Mesenchymal stem cell (in vitro differentiated cells and primary cell): ENCODE measurements at regions not wholly inside any gene's neighbourhood (a gene's known extent, or its start where the extent isn't known, plus 50 kb on each side); places are given as distances from the start of the nearest gene placed in this dataset.

Source experiments
- DNase-seq: peaks from one replicate; pipeline ENCODE4 v3.0.0-alpha.2; 2013
- H2AFZ ChIP-seq: one replicate; pipeline ENCODE4 v1.6.1; 2013; ENCODE audit warnings: low read depth, mild to moderate bottlenecking, control low read depth, inconsistent platforms, low read length, moderate library complexity
- H2AK5ac ChIP-seq: 2 replicates; pipeline ENCODE4 v1.6.1; 2013; ENCODE audit warnings: low read length, moderate library complexity, mild to moderate bottlenecking, inconsistent platforms; ENCODE audit not compliant: severe bottlenecking
- H2BK120ac ChIP-seq: one replicate; pipeline ENCODE4 v1.6.1; 2013; ENCODE audit warnings: low read depth, mild to moderate bottlenecking, inconsistent platforms, low read length, moderate library complexity
- H2BK12ac ChIP-seq, 2 experiments: one replicate each; pipeline ENCODE4 v1.6.1; 2013; ENCODE audit warnings: inconsistent platforms in 2 of 2, low read length in 2 of 2, mild to moderate bottlenecking in 2 of 2, moderate library complexity in 2 of 2, control low read depth in 1 of 2
- H2BK15ac ChIP-seq: one replicate; pipeline ENCODE4 v1.6.1; 2013; ENCODE audit warnings: mild to moderate bottlenecking, low read depth, inconsistent platforms; ENCODE audit not compliant: poor library complexity, severe bottlenecking
- H2BK5ac ChIP-seq: 2 replicates; pipeline ENCODE4 v1.6.1; 2013; ENCODE audit warnings: low read depth, mild to moderate bottlenecking, low read length, control low read depth, inconsistent platforms; ENCODE audit not compliant: poor library complexity, severe bottlenecking
- H3K14ac ChIP-seq, 2 experiments: one replicate each; pipeline ENCODE4 v1.6.1; 2013; ENCODE audit warnings: inconsistent platforms in 2 of 2, low read length in 2 of 2, control low read depth in 1 of 2, mild to moderate bottlenecking in 1 of 2, moderate library complexity in 1 of 2
- H3K18ac ChIP-seq, 2 experiments: one replicate each; pipeline ENCODE4 v1.6.1; 2013; ENCODE audit warnings: inconsistent platforms in 2 of 2, low read length in 2 of 2, control low read depth in 1 of 2, low read depth in 1 of 2, mild to moderate bottlenecking in 1 of 2
- H3K23ac ChIP-seq, 2 experiments: one replicate each; pipeline ENCODE4 v1.6.1; 2013; ENCODE audit warnings: inconsistent platforms in 2 of 2, low read length in 2 of 2, mild to moderate bottlenecking in 2 of 2, moderate library complexity in 2 of 2, control low read depth in 1 of 2
- H3K27ac ChIP-seq: 2 replicates; pipeline ENCODE4 v1.5.1; 2013; ENCODE audit warnings: mild to moderate bottlenecking, moderate library complexity, low read length, control low read depth, inconsistent platforms; ENCODE audit not compliant: poor library complexity, severe bottlenecking
- H3K27me3 ChIP-seq, 2 experiments: 2 replicates each; pipeline versions ENCODE4 v1.6.1 to v1.7.0; 2013; ENCODE audit warnings: low read length in 2 of 2, mild to moderate bottlenecking in 2 of 2, moderate library complexity in 2 of 2, control low read depth in 1 of 2, inconsistent platforms in 1 of 2; ENCODE audit not compliant: control insufficient read depth in 1 of 2, insufficient read depth in 1 of 2
- H3K36me3 ChIP-seq, 2 experiments: 2 replicates each; pipeline versions ENCODE4 v1.6.1 to v1.7.0; 2013; ENCODE audit warnings: low read length in 2 of 2, control low read depth in 1 of 2, inconsistent platforms in 1 of 2, low read depth in 1 of 2, mild to moderate bottlenecking in 1 of 2; ENCODE audit not compliant: insufficient read depth in 2 of 2, control insufficient read depth in 1 of 2
- H3K4ac ChIP-seq, 2 experiments: one replicate each; pipeline ENCODE4 v1.6.1; 2013; ENCODE audit warnings: inconsistent platforms in 2 of 2, low read length in 2 of 2, mild to moderate bottlenecking in 2 of 2, moderate library complexity in 2 of 2, control low read depth in 1 of 2, low read depth in 1 of 2
- H3K4me1 ChIP-seq: 2 replicates; pipeline ENCODE4 v1.6.1; 2013; ENCODE audit warnings: low read depth, low read length, control low read depth; ENCODE audit not compliant: control insufficient read depth, insufficient read depth
- H3K4me2 ChIP-seq: 2 replicates; pipeline ENCODE4 v1.6.1; 2013; ENCODE audit warnings: low read length, mild to moderate bottlenecking, inconsistent platforms; ENCODE audit not compliant: poor library complexity, severe bottlenecking
- H3K4me3 ChIP-seq, 2 experiments: 2 replicates each; pipeline versions ENCODE4 v1.5.1 to v1.7.0; 2013; ENCODE audit warnings: low read length in 2 of 2, mild to moderate bottlenecking in 2 of 2, control low read depth in 1 of 2, low read depth in 1 of 2; ENCODE audit not compliant: insufficient read depth in 1 of 2
- H3K79me1 ChIP-seq: replicated peaks from 2 replicates; pipeline ENCODE4 v1.6.1; 2013; ENCODE audit warnings: mild to moderate bottlenecking, control low read depth, low read length, inconsistent platforms; ENCODE audit not compliant: poor library complexity, severe bottlenecking
- H3K9ac ChIP-seq: 2 replicates; pipeline ENCODE4 v1.7.0; 2013; ENCODE audit warnings: mild to moderate bottlenecking, low read length, moderate library complexity
- H3K9me3 ChIP-seq: 2 replicates; pipeline ENCODE4 v1.7.0; 2013; ENCODE audit warnings: mild to moderate bottlenecking, low read length; ENCODE audit not compliant: control insufficient read depth
- H4K8ac ChIP-seq: one replicate; pipeline ENCODE4 v1.6.1; 2013; ENCODE audit warnings: inconsistent platforms, mild to moderate bottlenecking, low read length, moderate library complexity
- H4K91ac ChIP-seq: one replicate; pipeline ENCODE4 v1.6.1; 2013; ENCODE audit warnings: mild to moderate bottlenecking, low read length, inconsistent platforms
- WGBS: methylation state at CpG from one replicate; pipeline ENCODE4 v1.1.7; 2013; ENCODE audit warnings: mixed read lengths; 5-methylcytosine and 5-hydroxymethylcytosine counted together

- no peak overlapping the region for H3K9ac ChIP-seq
- no peak overlapping the region for H2BK120ac ChIP-seq
- no peak overlapping the region for H2AK5ac ChIP-seq
- no peak overlapping the region for H4K91ac ChIP-seq
- no peaks in the 10 kb centered on the region for H3K36me3 ChIP-seq
- H3K4me3 ChIP-seq: no peak overlapping the region
- no peak overlapping the region for H2BK5ac ChIP-seq
- H3K79me1 ChIP-seq: no peaks in the 10 kb centered on the region
- H3K27me3 ChIP-seq: no peaks in the 10 kb centered on the region
- WGBS: 75% methylated on average over 3 of the region's 4 CpGs
- no peak overlapping the region for H2BK12ac ChIP-seq
- H3K18ac ChIP-seq: no peak overlapping the region
- no peaks in the 10 kb centered on the region for H3K4me1 ChIP-seq
- DNase-seq: no peak
- H3K27ac ChIP-seq: no peak overlapping the region
- H3K4ac ChIP-seq: no peak overlapping the region
- no peaks in the 10 kb centered on the region for H3K9me3 ChIP-seq
- H2BK15ac ChIP-seq: no peak overlapping the region
- H3K14ac ChIP-seq: no peak overlapping the region
- H4K8ac ChIP-seq: no peak overlapping the region
- H3K4me2 ChIP-seq: no peak overlapping the region
- H2AFZ ChIP-seq: no peak overlapping the region
- H3K23ac ChIP-seq: no peak overlapping the region
Observed at GRCh38 chr10:10141782-10142382, 875.8 kb upstream of the CELF2 start.

- DNase-seq: no peak
- WGBS: 97% methylated on average over 2 of the region's 4 CpGs
- no peak overlapping the region for H2BK15ac ChIP-seq
Observed at GRCh38 chr10:10146604-10147003, 871.1 kb upstream of the CELF2 start.

GRCh38 chr10:10149899-10150298 is 867.8 kb upstream of the CELF2 start:
- Histone ChIP-seq H2AK5ac (no peak overlapping the region), H4K91ac (no peak overlapping the region), H2BK15ac (no peak overlapping the region), H3K4ac (no peak overlapping the region), H4K8ac (no peak overlapping the region), H3K23ac (no peak overlapping the region), H3K36me3 (no peaks in the 10 kb centered on the region), H3K79me1 (no peaks in the 10 kb centered on the region), H3K18ac (no peak overlapping the region), H3K4me3 (no peak overlapping the region), H3K14ac (no peak overlapping the region), H3K4me1 (no peaks in the 10 kb centered on the region), H2BK12ac (no peak overlapping the region), H3K4me2 (no peak overlapping the region), H3K27me3 (no peaks in the 10 kb centered on the region), H2BK120ac (no peak overlapping the region), H2BK5ac (no peak overlapping the region), H2AFZ (no peak overlapping the region), H3K9ac (no peak overlapping the region), H3K9me3 (no peaks in the 10 kb centered on the region), H3K27ac (no peak overlapping the region)
- no CpG with 5 or more reads among the region's 1 CpG for WGBS
- no peak for DNase-seq

More at GRCh38 chr10:10146604-10147003, 871.1 kb upstream of the CELF2 start:
- H2BK120ac ChIP-seq: no peak overlapping the region
- H2AFZ ChIP-seq: no peak overlapping the region
- H2BK5ac ChIP-seq: no peak overlapping the region
- no peak overlapping the region for H3K14ac ChIP-seq
- H3K27ac ChIP-seq: no peak overlapping the region
- no peak overlapping the region for H3K23ac ChIP-seq
- H2AK5ac ChIP-seq: no peak overlapping the region
- H3K36me3 ChIP-seq: no peaks in the 10 kb centered on the region
- no peak overlapping the region for H3K9ac ChIP-seq
- H3K4me1 ChIP-seq: no peaks in the 10 kb centered on the region
- no peak overlapping the region for H3K18ac ChIP-seq
- H3K27me3 ChIP-seq: no peaks in the 10 kb centered on the region
- no peak overlapping the region for H4K91ac ChIP-seq
- H3K4me2 ChIP-seq: no peak overlapping the region
- H2BK12ac ChIP-seq: no peak overlapping the region
- no peaks in the 10 kb centered on the region for H3K79me1 ChIP-seq
- no peak overlapping the region for H3K4ac ChIP-seq
- no peaks in the 10 kb centered on the region for H3K9me3 ChIP-seq
- no peak overlapping the region for H3K4me3 ChIP-seq
- H4K8ac ChIP-seq: no peak overlapping the region

GRCh38 chr10:10156917-10157600 is 860.6 kb upstream of the CELF2 start:
- H3K4me2 ChIP-seq: no peak overlapping the region
- no peak overlapping the region for H3K9ac ChIP-seq
- no peak overlapping the region for H4K8ac ChIP-seq
- no peak for DNase-seq
- H3K27ac ChIP-seq: no peak overlapping the region
- H2BK12ac ChIP-seq: no peak overlapping the region
- no peak overlapping the region for H2AK5ac ChIP-seq
- no peaks in the 10 kb centered on the region for H3K79me1 ChIP-seq
- H2BK5ac ChIP-seq: no peak overlapping the region
- no peak overlapping the region for H2AFZ ChIP-seq
- no peaks in the 10 kb centered on the region for H3K27me3 ChIP-seq
- no peak overlapping the region for H3K4ac ChIP-seq
- H3K23ac ChIP-seq: no peak overlapping the region
- 79% methylated on average over 7 of the region's 7 CpGs for WGBS
- no peak overlapping the region for H3K14ac ChIP-seq
- H3K18ac ChIP-seq: no peak overlapping the region
- H2BK120ac ChIP-seq: no peak overlapping the region
- H4K91ac ChIP-seq: no peak overlapping the region
- H3K4me1 ChIP-seq: no peaks in the 10 kb centered on the region
- H3K9me3 ChIP-seq: no peaks in the 10 kb centered on the region
- H2BK15ac ChIP-seq: no peak overlapping the region
- no peaks in the 10 kb centered on the region for H3K36me3 ChIP-seq
- no peak overlapping the region for H3K4me3 ChIP-seq
